Activated CD8-positive, alpha-beta T cell treated with anti-CD3 and anti-CD28 coated beads for 36 hours (primary cell): ENCODE measurements at regions not wholly inside any gene's neighbourhood (a gene's known extent, or its start where the extent isn't known, plus 50 kb on each side); places are given as distances from the start of the nearest gene placed in this dataset.
A peak's percentile ranks its signal among the peaks of the same experiment; 100 is the strongest.

Experiments used
- ATAC-seq: fragments of 200-7000 bp; cut with Tn5 transposase; one replicate; pipeline ENCODE4 v1.10.0; 2021; ENCODE audit warnings: mild to moderate bottlenecking, moderate library complexity
- CTCF ChIA-PET: fragments of 350-600 bp; sonication (Branson Sonifier 250); formaldehyde crosslinking; loops from one replicate; lab custom pipeline; 2021; ENCODE audit warnings: antibody characterized with exemption; lab: Charles Lee
- POLR2A ChIA-PET: fragments of 350-600 bp; sonication (Branson Sonifier 250); formaldehyde crosslinking; loops from one replicate; lab custom pipeline; 2021; ENCODE audit warnings: antibody characterized with exemption; lab: Charles Lee
- DNase-seq: peaks from one replicate; pipeline ENCODE4 v3.0.0-alpha.2; 2020
- H3K27ac Mint-ChIP-seq: one replicate; pipeline ENCODE4 v1.8.0; 2021; ENCODE audit warnings: mild to moderate bottlenecking, mixed read lengths
- H3K27me3 Mint-ChIP-seq: one replicate; pipeline ENCODE4 v1.8.0; 2021; ENCODE audit warnings: mixed read lengths
- H3K36me3 Mint-ChIP-seq: one replicate; pipeline ENCODE4 v1.8.0; 2021; ENCODE audit warnings: low read depth, mixed read lengths
- H3K4me1 Mint-ChIP-seq: one replicate; pipeline ENCODE4 v1.8.0; 2021; ENCODE audit warnings: low read depth, mixed read lengths
- H3K4me3 Mint-ChIP-seq: one replicate; pipeline ENCODE4 v1.8.0; 2021; ENCODE audit warnings: mild to moderate bottlenecking, moderate library complexity, mixed read lengths
- H3K9me3 Mint-ChIP-seq: one replicate; pipeline ENCODE4 v1.8.0; 2021; ENCODE audit warnings: mixed read lengths
- intact Hi-C: fragments of 100-400 bp; cut with micrococcal nuclease; formaldehyde crosslinking; loops from one replicate; pipeline ENCODE4 v1.10.0; 2022
- TF ChIP-seq, protein P1 (sequence below): fragments of 200-600 bp; IDR thresholded peaks from one replicate; pipeline ENCODE4 v1.8.0; 2022; ENCODE audit warnings: antibody characterized with exemption, mild to moderate bottlenecking

GRCh38 chr1:238264951-238265350 is 374.2 kb upstream of the ZP4 start:
- Mint-ChIP-seq H3K27ac (no peak overlapping the region), H3K36me3 (no peaks in the 10 kb centered on the region), H3K4me1 (no peaks in the 10 kb centered on the region), H3K27me3 (no peaks in the 10 kb centered on the region), H3K9me3 (peaks cover 3% of the 10 kb centered on the region), H3K4me3 (no peak overlapping the region)
- TF ChIP-seq, protein P1, sequence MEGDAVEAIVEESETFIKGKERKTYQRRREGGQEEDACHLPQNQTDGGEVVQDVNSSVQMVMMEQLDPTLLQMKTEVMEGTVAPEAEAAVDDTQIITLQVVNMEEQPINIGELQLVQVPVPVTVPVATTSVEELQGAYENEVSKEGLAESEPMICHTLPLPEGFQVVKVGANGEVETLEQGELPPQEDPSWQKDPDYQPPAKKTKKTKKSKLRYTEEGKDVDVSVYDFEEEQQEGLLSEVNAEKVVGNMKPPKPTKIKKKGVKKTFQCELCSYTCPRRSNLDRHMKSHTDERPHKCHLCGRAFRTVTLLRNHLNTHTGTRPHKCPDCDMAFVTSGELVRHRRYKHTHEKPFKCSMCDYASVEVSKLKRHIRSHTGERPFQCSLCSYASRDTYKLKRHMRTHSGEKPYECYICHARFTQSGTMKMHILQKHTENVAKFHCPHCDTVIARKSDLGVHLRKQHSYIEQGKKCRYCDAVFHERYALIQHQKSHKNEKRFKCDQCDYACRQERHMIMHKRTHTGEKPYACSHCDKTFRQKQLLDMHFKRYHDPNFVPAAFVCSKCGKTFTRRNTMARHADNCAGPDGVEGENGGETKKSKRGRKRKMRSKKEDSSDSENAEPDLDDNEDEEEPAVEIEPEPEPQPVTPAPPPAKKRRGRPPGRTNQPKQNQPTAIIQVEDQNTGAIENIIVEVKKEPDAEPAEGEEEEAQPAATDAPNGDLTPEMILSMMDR: no peak
- ChIA-PET POLR2A (no interaction called here), CTCF (no interaction called here)
- intact Hi-C loops: no loop called here
- ATAC-seq (no peak), DNase-seq (no peak)

DNA sequence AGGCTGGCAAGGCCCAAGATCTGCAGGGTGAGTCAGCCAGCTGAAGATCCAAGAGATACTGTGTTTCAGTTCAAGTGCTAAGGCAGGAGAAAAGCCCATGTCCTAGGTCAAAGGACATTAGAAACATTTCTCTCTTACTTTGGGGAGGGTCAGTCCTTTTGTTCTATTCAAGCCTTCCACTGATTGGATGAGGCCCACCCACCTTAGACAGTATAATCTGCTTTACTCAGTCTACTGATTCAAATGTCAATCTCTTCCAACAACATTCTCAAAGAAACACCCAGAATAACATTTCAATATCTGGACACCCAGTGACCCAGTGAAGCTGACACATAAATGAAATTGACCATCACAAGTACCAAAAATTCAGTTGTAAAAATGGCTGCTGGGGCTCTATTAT is 367.8 kb upstream of the ZP4 start:
- no peaks in the 10 kb centered on the region for H3K27me3 Mint-ChIP-seq
- no peaks in the 10 kb centered on the region for H3K9me3 Mint-ChIP-seq
- POLR2A ChIA-PET: no interaction called here
- H3K4me3 Mint-ChIP-seq: no peak overlapping the region
- ATAC-seq (no peak), DNase-seq (no peak)
- no peaks in the 10 kb centered on the region for H3K4me1 Mint-ChIP-seq
- TF ChIP-seq, protein P1: no peak
- no peaks in the 10 kb centered on the region for H3K36me3 Mint-ChIP-seq
- intact Hi-C loops: no loop called here
- H3K27ac Mint-ChIP-seq: no peak overlapping the region
- CTCF ChIA-PET: no interaction called here

DNA sequence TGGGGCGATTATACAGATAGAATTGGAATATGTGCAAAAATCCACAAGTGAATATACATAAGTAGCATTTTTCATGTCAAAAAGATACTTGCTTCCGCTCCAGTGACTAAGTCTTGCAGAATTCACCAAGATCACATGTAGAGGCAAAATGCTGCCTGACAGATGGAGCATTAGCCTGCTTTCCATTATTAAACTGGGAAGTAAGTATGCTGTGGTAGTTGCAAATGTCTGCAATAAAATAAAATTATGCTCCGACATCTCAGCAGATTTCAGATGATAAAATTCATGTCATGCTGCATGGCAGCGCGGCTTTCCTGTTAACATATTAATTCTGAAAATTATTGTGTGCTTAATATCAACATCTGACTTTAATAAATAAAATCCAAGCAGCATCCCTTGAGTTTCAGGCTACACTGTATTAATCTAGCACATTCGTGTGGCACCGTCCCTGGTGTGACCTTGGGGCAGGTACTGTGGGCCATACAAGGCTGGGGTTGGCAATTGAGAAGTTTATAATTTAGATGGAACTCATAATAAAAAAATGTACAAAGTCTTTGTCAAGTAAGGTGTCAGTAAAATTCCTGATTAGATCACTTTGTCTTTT is 366.4 kb upstream of the ZP4 start:
- Mint-ChIP-seq H3K36me3 (no peaks in the 10 kb centered on the region), H3K4me1 (no peaks in the 10 kb centered on the region), H3K27me3 (no peaks in the 10 kb centered on the region), H3K27ac (no peak overlapping the region), H3K9me3 (no peaks in the 10 kb centered on the region), H3K4me3 (no peak overlapping the region)
- intact Hi-C loops: no loop called here
- DNase-seq: no peak
- ChIA-PET CTCF (no interaction called here), POLR2A (no interaction called here)
- no peak for ATAC-seq
- TF ChIP-seq, protein P1: no peak

DNA sequence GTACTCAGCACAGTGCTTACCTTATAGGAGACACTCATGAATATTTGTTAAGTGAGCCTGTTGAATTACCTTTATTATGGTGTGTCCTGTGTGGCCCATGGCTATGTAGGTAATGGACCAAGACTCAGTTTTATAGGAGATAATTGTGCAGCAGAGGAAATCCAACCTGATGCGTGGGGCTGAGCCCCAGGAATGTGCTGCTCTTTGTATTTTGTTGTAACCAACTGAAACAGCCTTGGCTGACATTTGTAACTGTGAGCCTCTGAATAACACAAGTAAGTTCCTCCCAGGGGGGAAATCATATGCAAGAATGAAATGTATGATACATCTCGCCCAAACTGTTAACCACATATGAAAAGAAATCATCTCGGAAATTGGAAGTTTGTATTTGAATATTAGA is 364.2 kb upstream of the ZP4 start:
- intact Hi-C loops: no loop called here
- ChIA-PET POLR2A (no interaction called here), CTCF (interaction anchor here (1.5 kb wide), 1 partner anchor 17 kb away, joined by 5 read pairs; no protein-coding TSS in a partner anchor)
- TF ChIP-seq, protein P1: no peak
- no peaks in the 10 kb centered on the region for H3K27me3 Mint-ChIP-seq
- DNase-seq: no peak
- no peaks in the 10 kb centered on the region for H3K4me1 Mint-ChIP-seq
- ATAC-seq: no peak
- H3K9me3 Mint-ChIP-seq: no peaks in the 10 kb centered on the region
- H3K27ac Mint-ChIP-seq: no peak overlapping the region
- no peaks in the 10 kb centered on the region for H3K36me3 Mint-ChIP-seq
- no peak overlapping the region for H3K4me3 Mint-ChIP-seq

DNA sequence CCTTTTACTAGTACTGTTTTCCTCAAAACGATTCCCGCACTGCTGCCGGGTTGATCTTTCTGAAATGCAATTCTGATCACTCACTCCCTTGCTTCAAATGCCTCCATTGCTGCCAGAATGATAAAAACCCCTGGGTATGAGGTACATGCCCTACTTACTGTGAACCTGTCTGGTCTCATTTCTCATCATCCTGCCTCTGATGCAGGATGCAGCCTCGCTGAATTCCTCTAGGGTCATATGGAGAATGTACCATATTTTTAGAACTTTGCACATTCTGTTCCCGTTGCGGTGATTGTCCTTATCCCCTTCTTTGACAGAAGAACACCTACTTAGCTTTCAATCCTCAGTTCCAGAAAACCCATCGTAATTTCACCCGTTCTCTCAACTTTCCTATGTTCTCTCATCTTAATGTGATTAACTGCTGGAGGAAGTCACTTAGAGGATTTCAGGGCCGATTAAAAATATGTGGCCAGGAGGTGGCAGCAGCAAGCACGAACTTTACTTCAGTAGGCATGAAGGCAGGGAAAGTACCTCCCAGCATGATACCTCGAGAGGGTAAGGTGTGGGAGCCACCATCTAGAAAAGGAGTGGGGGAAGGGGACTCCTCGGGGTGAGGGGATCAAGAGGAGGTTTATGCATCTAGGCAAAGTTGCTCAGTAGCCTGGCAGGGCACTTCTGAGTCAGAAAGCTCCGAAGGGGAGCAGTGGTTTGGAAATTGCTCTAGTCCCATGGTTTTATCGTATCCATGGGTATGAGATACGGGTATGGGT is 361.5 kb upstream of the ZP4 start:
- peak; percentile 61 for DNase-seq
- POLR2A ChIA-PET: no interaction called here

More for the DNA sequence above, 361.5 kb upstream of the ZP4 start:
- TF ChIP-seq, protein P1: peak; percentile 44
- H3K4me1 Mint-ChIP-seq: no peaks in the 10 kb centered on the region
- no peaks in the 10 kb centered on the region for H3K36me3 Mint-ChIP-seq
- intact Hi-C loops: no loop called here
- H3K9me3 Mint-ChIP-seq: no peaks in the 10 kb centered on the region
- peak; percentile 45 for ATAC-seq
- no peak overlapping the region for H3K4me3 Mint-ChIP-seq
- no peak overlapping the region for H3K27ac Mint-ChIP-seq
- no peaks in the 10 kb centered on the region for H3K27me3 Mint-ChIP-seq
- CTCF ChIA-PET: no interaction called here
